Right lung (tissue), 2 donors: ENCODE measurements at regions not wholly inside any gene's neighbourhood (a gene's known extent, or its start where the extent isn't known, plus 50 kb on each side); places are given as distances from the start of the nearest gene placed in this dataset.

Experiments used
- DNase-seq, 2 donors: peaks; one replicate each; pipeline ENCODE4 v3.0.0-alpha.2; 2013

DNA sequence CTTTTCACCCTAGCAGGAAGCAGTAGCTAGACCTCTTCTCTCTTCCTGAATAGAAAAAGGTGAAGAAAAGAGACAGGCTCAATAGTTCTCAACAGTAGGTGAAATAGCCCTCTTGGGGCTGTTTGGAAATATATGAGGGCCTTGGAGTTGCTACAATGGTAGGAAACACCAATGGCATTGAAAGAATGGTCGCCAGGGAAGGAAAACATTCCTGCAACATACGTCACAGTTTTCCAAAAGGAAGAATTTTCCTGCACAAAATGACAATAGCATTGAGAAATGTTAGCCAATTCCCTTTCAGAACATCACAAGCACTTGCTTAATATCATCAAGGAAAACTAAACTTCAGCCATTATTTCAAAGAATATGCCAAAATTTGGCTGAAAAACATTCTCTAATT, 484.5 kb downstream of the IGSF11 start:
- no peak for DNase-seq

DNA sequence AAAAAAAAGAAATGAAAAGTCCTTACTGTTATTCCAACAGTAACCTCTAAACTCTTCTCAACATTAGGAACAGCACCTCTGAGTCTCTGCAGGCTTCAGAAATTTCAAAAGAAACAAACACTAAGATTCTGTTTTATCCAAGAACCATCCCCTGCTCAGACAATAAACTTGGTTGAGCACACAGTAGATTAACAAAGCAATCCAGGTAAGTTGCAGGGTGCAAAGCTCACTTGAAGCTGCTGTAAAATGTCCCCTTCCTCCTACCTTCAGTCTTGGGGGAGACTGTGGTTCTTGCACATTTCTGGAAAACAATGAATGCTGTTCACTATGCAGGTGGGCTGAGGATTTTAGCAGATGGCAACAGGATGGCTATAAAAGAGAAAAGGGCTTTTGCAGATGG, 484.1 kb downstream of the IGSF11 start:
- DNase-seq = no peak

DNA sequence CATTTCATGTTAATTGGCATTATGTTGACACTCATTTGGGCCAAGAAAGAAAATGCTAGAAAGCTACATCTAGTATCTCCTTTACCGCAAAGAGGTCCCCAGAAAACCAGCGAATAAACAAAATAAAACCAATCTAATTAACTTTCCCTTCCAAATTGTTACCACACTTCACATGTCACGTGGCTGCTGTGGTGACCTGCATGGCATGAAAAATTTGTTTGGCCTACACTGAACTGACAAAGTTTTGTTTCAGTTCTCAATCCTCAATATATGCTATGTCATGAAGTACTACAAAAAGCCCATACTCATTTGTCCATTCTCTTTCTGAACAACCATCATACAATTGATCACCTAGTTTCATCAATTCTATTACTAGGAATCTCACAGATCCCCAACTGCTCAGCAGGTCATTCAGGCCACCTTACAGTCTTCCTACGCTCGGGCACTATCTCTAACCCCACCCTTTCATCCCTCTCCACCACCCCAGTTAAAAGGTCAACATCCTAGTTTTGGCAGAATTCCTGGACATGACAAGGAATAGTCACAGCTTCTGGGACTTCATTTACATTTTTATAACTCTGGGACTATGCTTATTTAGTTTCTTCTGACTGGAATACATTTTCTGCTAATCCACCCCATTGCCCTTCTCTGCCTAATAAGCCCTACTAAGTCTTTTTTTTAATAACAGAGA, 480.4 kb downstream of the IGSF11 start:
- no peak for DNase-seq

DNA sequence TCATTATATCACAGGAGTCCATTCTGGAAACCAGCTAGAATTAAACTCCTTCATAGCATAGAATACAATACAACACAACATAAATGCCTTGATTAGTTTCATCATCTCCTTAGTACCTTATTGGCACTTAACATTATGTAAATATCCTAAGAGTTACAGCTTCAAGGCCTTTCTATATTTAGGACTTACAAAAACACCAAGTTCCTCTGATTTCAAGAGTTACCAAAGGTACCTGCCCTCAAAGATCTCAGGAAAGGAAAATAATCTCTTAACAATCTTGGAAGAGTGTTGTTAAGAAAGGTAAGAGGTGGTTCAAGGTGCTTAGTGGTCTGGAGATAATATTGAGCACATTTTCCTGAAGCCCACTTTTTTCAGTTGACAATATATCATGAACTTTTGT, 477.7 kb downstream of the IGSF11 start:
- DNase-seq = no peak

DNA sequence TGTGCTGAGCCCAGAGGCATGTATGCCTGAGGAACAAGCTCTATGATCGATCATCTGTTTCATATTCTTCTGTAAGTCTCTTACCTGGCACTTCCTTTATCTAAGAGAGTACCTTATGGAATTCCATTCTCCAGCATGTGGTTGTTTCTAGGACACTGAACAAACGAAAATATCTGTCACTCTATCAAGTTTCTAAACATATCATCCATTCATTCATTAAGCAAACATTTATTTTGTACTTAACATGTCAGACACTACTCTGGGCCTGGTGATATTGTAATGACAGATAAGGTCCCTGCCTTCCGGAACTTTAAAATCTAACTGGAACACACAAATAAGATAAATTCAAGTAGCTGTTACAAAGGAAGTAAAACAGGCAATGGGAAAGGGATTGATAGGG, 477.1 kb downstream of the IGSF11 start:
- no peak for DNase-seq

DNA sequence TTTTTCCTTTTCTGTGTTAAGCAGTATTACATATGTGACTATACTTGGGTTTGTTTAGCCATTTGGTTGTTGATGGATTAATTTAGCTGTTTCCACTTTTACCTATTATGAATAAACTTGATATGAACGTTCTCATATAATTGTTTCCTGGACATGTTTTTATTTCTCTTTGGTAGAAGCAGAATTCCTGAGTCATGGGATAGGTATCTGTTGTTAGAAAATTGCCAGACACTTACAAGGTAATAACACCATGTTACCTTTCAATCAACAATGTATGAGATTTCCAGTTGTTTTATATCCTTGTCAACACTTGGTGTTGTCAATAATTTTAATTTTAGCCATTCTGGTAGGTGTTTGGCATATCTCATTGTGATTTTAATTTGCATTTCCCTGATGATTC, 475.4 kb downstream of the IGSF11 start:
- DNase-seq = no peak

DNA sequence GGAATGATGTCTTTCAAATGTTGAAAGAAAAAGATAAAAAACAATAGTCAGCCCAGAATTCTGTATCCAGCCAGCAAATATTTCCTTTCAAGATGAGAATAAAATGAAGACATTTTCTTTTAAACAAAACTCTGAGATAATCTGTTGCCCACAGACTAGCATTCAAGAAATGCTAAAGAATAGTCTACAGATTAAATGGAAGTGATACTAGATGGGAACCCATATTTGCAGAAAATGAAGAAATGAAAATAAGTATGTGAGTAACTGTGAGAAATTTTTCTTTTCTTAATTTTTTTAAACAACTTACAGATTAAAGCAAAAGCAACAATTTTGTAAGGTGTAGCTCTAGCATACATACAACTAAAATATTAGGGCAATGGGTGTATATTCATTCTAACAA, 469.8 kb downstream of the IGSF11 start:
- DNase-seq = no peak

DNA sequence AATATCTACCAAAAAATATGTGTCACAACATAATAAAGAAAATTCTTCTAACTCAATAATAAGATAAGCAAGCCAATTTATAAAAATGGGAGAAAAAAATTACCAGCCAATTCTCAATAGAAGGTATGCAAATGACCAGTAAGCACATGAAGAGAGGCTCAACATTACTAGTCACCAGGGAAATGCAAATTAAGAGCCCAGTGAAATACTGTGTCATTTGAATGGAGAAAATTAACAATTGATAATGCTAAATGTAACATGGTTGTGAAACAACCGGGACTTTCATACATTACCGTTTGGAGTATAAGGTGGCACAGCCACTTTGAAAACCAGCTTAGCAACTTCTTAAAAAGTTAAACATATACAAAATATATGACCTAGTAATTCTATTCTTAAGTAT, 460.7 kb downstream of the IGSF11 start:
- no peak for DNase-seq

DNA sequence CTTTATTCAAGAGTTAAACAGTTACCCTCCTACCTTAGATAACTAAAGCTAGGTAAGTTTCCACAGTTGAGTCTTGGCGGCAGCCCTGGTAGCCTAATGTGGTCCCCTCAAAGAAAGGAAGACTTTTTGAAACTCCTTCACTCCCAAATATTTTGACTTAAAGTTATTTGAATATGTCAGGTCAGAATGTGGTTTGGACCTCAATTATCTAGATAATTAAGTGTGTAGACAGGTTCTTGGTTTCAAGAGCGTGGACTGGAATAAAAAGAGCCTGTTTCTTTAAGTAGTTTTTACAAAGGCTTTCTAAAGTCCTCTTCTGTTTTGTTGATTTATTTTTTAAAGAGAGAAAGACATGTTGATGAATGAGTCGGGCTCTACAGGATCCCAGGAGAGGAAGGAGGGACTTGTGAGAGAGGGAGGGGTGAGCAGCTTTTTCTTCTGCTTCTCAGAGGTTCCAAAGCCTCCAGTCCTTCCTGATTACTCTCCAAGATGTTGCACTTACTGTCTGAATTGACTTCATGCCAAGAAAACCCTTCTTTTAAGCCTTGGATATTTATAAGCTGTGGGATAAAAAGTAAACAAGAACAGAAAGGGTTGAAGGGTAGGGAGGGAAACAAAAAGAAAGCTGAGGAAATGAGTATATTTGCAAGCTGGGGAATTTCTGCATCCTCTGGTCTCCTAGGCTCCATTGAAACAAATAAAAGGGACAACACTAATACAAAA, 457.4 kb downstream of the IGSF11 start:
- peak; percentile 73 to 81 for DNase-seq

DNA sequence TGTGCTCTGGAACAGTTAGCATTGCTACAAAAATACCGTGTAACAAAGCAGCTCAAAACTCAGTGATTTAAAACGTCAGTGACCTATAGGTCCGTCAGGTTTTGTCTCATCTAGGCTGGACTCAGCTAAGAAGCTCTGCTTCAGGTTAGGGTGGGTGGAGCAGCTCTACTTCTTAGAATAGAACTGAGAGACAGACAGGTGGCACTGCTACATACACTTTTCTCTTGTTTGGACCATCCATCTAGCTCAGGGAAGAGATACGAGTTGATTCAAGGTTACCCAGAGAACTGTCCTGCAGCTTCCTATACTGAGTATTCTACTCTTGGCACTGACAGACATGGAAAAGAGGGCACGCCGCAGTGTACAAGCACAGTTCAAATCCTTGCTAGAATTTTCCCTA, 456.1 kb downstream of the IGSF11 start:
- no peak for DNase-seq

DNA sequence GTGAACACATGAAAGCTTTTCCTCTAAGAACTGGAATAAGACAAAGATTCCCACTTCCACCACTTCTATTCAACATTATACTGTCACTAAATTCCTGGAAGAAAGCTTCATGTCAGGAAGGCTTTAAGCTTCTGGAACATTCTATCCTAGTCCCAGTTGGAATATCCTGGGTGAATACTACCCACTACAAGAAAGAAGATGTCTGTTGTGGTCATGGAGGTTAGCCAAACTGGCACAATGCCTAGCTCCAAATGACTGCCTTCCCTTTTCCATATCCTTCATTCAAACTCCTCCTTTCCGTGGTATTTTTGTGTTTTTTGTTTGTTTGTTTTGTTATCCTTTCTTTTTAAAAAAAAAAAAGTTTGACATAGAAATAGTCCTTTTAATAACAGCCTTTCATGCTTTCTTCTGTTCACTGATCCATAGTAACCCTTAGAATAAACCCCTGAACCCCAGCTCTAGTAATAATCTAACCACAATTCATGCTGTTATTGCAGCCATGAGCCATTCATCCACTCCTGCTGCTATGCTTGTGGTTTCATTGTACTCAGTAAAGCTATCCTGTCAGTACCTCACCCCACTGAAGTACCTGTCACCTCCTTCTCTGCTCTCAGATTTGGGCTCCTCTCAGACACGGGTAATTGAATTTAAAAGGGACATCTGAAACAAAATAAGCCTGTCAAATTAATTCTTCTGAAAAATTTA, 447.5 kb downstream of the IGSF11 start:
- DNase-seq = no peak

DNA sequence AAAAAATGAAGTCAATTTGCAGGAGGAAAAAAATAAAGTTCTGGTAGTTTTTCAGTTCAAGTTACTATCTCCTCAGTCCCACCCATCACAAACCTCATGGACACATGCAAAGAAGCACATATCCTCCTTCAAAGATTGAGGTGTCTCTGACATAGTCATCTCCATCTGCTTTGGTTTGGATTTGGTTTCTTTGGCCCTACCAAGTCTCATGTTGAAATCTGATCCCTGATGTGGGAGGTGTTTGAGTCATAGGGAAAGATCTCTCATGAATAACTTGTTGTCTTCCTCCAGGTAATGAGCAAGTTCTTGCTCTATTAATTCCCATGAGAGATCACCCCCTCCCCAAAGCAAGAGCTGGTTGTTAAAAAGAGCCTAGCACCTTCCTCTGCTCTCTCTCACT, 446.8 kb downstream of the IGSF11 start:
- DNase-seq = no peak

DNA sequence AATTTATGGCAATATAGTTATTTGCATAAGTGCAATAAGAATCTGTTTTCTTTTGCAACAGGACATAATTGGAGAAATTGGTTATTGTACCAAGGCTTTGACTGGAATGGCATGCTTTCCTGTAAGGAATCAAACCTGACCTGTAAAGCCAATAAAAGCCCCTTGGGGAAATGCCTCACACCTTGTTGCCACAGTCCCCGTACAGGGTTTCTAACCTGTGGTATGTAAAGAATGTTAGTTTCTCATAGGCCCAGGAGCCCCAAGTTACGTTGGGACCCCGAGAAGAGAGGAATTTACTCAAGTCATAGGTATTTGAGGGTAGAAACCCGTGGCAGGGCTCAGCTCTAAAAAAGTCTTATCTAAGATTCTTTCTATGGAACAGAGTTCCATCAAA, 441.4 kb downstream of the IGSF11 start:
- no peak for DNase-seq

DNA sequence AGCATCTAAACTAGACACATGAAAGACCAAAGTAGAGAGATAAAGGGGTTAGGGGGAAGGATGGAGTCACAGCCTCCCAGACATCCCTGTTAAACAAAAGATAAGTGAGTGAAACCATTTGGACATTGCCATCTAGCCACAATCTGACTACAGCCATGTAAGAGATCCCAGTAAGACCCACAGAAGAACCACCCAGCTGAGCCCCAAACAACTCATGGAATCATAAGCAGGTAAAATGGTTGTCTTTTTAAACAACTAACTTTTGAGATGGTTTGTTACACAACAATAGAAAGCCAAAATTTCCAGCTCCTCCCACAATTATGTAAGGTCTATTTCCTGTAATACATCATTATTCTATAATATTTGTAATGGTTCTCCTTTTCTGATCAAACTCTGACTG, 437.5 kb downstream of the IGSF11 start:
- DNase-seq = no peak

DNA sequence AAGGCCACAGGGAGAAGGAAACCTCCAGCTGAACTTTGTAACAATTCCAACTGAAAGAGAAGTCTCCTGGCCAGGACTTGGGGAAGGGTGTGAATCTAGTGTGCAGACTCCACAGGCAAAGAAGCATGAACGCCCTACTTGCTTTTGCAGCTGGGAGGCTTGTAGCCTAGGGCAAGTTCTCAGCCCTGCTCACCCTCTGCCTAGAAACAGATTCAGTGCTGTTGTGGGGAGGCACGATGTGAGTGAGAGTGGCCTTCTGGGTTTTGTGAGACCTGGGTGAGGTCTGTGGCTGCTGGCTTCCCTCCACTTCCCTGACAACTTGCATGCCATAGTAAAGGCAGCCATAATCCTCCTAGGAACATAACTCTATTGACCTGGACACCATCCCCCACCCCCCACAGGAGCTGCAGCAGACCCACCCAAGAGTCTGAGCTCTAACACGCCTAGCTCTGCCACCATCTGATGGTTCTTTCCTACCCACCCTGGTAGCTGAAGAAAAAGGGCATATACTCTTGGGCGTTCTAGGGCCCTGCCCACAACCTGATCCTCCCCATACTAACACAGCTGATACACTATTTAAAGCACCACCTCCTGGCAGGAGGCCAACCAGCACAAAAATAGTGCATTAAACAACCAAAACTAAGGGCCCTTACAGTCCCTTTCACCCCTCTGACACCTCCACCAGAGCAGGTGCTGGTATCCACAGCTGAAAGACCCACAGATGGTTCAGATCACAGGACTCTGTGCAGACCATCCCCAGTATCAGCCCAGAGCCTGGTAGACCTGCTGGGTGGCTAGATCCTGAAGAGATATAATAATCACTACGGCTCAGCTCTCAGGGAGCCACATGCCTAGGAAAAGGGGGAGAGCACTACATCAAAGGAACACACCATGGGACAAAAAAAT, 426.5 kb downstream of the IGSF11 start:
- no peak for DNase-seq

DNA sequence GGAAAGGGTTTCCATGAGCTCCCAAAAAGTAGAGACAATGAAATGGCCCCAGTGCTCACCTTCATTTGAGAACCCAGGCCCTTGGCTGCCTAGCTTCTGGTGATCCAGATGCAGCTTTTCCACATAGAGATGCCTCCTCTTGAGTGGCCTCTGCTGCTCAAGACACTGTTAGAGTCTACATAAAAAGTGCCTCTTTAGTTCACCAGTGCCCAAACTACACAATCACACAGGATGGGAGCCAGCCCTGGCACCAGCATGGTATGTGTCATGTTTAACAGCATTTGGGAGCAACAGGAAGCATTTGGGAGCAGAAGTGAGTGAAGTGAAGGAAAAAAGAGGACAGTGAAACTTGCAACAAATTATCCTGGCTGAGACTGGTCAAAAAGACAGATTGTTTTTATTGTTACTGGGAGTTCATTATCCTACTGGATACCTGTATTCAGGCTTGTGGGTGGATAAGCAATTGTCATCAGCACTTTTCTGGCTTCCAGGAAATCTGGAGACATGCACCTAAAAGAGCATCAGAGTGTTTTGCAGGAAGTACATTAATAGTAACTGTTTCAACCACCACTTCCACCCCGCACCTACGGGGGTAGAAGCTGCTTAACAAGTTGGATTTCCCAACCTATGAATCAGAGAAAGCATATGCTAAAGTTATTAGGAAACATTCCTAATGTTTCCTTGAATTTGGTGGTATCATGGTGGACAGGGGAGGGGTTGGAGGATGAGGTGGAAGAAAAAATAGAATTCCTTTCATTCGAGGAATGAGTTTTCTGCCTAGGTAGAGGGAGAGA, 416.2 kb downstream of the IGSF11 start:
- no peak for DNase-seq

DNA sequence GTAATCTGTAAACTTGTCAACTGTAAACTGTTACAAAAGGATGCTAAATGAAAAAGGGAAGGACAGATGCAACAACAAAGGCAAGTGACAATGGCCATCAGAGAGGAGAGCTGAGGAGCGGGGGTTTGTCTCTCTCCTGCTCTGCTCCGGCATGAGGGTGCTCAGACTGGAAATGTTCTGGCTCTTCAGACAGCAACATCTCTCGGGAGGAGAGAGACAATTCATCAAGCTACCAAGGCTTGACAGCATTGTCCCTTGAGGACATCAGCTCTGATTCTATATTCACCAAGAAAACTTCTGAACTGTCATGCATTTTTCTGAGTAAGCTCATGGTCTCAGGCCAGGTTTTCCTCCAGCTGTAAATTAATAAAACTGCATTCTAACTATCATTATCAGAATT, 408.2 kb downstream of the IGSF11 start:
- DNase-seq = no peak

DNA sequence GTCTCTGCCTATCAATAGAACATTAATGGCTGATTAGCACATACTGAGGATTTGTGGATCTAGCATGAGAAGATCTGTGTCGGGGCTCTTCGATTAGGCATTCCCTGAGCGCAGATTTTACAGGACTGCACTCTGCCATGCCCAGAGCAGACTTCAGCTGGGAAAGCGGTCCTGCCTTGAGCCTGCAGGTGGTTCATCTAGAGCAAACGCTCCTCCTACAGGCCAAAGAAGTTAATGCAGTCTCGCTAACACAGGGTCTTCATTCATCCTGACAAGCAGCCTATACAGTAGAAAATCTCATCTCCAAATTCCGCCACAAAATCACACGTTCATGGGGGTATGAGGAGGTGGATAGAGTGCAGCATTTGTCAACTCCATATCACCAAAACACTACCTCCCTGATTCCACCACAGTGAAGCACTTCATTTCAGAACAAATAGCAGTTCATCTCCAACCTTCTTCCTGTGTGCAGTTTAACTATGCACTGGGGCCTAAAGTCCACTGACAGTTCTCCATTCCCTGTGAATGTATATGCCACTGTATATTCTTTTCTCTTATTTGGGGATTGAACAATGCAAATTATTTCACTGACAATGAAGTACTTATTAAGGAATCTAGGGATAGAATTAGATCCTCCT, 405.8 kb downstream of the IGSF11 start:
- peak; percentile 60 to 78 for DNase-seq

DNA sequence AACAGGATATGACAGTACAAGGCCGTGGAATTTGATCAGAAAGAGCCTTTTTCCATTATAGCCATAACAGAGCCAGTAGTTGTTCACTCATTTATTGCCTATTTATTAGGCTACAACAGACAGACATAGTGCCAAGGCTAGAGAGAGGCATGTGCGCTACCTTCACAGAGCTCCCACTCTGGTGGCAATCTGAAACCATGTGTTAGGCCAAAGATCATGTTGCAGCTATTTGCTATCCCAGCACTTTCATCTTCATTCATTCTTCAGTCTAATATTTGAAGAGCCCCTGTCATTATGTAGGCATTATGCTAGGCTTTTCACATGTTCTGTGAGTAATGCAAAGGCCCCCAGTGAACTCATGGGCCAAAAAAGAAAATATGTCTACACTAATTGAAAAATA, 404.8 kb downstream of the IGSF11 start:
- no peak for DNase-seq

DNA sequence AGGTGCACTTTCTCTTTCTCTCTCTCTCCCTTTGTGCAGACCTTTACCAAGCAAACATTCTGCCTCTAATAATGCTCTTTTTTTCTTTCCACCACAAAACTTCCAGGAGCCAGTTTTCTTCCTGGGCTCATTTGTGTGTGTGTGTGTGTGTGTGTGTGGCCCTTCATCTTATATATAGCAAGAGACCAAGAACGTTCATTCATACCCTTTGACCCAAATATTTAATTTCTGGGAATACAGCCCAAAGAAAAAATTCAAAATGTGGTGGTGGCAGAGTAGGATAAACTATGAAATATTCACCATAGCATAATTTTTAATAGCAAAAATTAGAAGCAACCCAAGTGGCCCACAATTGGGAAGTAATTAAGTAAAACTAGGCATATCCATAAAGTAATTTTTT, 398.9 kb downstream of the IGSF11 start:
- no peak for DNase-seq

DNA sequence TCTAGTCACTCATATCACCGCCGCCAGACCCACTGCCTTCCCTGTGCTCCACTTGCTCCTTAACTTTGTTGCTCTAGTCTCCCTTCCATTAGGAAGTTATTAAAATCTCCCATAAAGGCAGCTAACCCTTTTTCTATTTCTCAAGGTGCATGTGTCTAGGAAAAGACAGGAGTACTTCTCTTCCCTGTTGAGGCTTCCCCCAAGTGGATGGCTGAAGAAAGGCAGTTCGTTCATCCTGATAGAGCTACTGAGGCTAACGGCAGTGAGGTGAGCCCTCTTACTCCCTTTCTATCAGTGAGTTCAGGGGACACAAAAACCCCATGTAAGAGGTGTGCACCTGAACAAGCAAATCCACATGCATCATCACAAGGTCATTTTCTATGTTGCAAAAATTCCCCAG, 397.8 kb downstream of the IGSF11 start:
- no peak for DNase-seq
